T-cell (primary cell): ENCODE measurements at regions not wholly inside any gene's neighbourhood (a gene's known extent, or its start where the extent isn't known, plus 50 kb on each side); places are given as distances from the start of the nearest gene placed in this dataset.

Experiments used
- ATAC-seq, 4 experiments: fragments of 200-7000 bp in 3 of 4; fragments of 150-1000 bp in 1 of 4; cut with Tn5 transposase; replicated peaks in 1 of 4; 1 replicate in 3 of 4; 2 replicates in 1 of 4; pipeline ENCODE4 v1.10.0; 2021; ENCODE audit warnings: moderate library complexity in 3 of 4, mild to moderate bottlenecking in 2 of 4, moderate number of reproducible peaks in 1 of 4
- CTCF ChIA-PET, 2 donors: fragments of 300-600 bp; sonication (Branson Sonifier 250); formaldehyde crosslinking; loops; one replicate each; lab custom pipeline; 2022; ENCODE audit warnings: antibody characterized with exemption in 2 of 2; lab: Charles Lee
- POLR2A ChIA-PET, 2 donors: fragments of 300-600 bp; sonication (Branson Sonifier 250); formaldehyde crosslinking; loops; one replicate each; lab custom pipeline; 2022; ENCODE audit warnings: antibody characterized with exemption in 2 of 2; lab: Charles Lee
- DNase-seq, 35 experiments: peaks; one replicate each; pipeline versions ENCODE4 v3.0.0 to v3.0.0-alpha.2; 2013 to 2023
- H3K27ac ChIP-seq: one replicate; pipeline ENCODE4 v1.5.1; 2013; ENCODE audit warnings: low read length
- H3K27me3 ChIP-seq, 2 experiments: replicated peaks in 1 of 2; 1 replicate in 1 of 2; 2 replicates in 1 of 2; pipeline versions ENCODE4 v1.6.1 to v1.7.0; 2013; ENCODE audit warnings: low read length in 1 of 2, mixed read lengths in 1 of 2; ENCODE audit not compliant: control insufficient read depth in 2 of 2, insufficient read depth in 2 of 2; ENCODE audit errors: extremely low read depth in 1 of 2
- H3K36me3 ChIP-seq, 2 donors: 1 replicate in 1 of 2; 2 replicates in 1 of 2; pipeline versions ENCODE4 v1.6.1 to v1.7.0; 2013; ENCODE audit warnings: low read length in 1 of 2; ENCODE audit not compliant: control insufficient read depth in 2 of 2, insufficient read depth in 1 of 2; ENCODE audit errors: extremely low read depth in 1 of 2
- H3K4me1 ChIP-seq, 2 experiments: 1 replicate in 1 of 2; 2 replicates in 1 of 2; pipeline versions ENCODE4 v1.6.1 to v1.7.0; 2013; ENCODE audit warnings: low read length in 2 of 2, mixed read lengths in 1 of 2; ENCODE audit not compliant: insufficient read depth in 2 of 2, control insufficient read depth in 1 of 2; ENCODE audit errors: extremely low read depth in 1 of 2
- H3K4me3 ChIP-seq, 2 donors: 1 replicate in 1 of 2; 2 replicates in 1 of 2; pipeline versions ENCODE4 v1.5.1 to v1.7.0; 2013; ENCODE audit warnings: mild to moderate bottlenecking in 2 of 2, low read length in 1 of 2, moderate library complexity in 1 of 2; ENCODE audit not compliant: control insufficient read depth in 1 of 2; ENCODE audit errors: extremely low read depth in 1 of 2
- H3K9me3 ChIP-seq: 2 replicates; pipeline ENCODE4 v1.7.0; 2013
- H3K27ac Mint-ChIP-seq, 2 donors: one replicate each; pipeline ENCODE4 v1.8.0; 2020 to 2021; ENCODE audit warnings: mild to moderate bottlenecking in 2 of 2, mixed read lengths in 2 of 2
- H3K27me3 Mint-ChIP-seq, 2 donors: one replicate each; pipeline ENCODE4 v1.8.0; 2021 to 2022; ENCODE audit warnings: mixed read lengths in 2 of 2
- H3K36me3 Mint-ChIP-seq: one replicate; pipeline ENCODE4 v1.8.0; 2021; ENCODE audit warnings: mixed read lengths
- H3K4me1 Mint-ChIP-seq, 3 donors: one replicate each; pipeline ENCODE4 v1.8.0; 2020 to 2022; ENCODE audit warnings: mixed read lengths in 3 of 3, mild to moderate bottlenecking in 1 of 3
- H3K4me3 Mint-ChIP-seq, 3 donors: one replicate each; pipeline ENCODE4 v1.8.0; 2020 to 2022; ENCODE audit warnings: mild to moderate bottlenecking in 3 of 3, mixed read lengths in 3 of 3, moderate library complexity in 3 of 3
- H3K9me3 Mint-ChIP-seq, 3 donors: one replicate each; pipeline ENCODE4 v1.8.0; 2020 to 2022; ENCODE audit warnings: mixed read lengths in 3 of 3
- WGBS: methylation state at CpG from one replicate; pipeline ENCODE4 v1.1.5; 2013; ENCODE audit warnings: missing lambda C conversion rate; ENCODE audit not compliant: insufficient coverage; 5-methylcytosine and 5-hydroxymethylcytosine counted together

DNA sequence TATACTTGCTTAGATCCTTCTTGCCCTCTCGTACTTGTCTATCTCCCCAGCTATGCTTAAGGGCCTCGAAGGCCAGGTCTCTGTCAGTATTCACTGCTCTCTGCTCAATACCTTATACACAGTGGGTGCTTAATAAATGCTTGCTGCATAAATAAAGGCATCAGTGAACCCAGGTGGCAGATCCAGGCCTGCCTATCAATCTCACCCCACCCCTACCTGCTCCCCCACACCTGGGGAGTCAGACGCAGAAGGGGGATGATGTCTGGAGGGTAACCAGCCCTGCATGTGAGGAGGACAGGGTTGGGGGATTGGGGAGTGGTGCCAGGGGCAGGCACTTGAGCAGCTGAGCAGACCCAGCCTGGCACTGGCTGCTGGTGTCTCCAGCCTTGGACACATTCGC is 430.6 kb downstream of the MN1 start:
- Histone ChIP-seq H3K4me3 (no peak overlapping the region), H3K9me3 (no peaks in the 10 kb centered on the region), H3K27me3 (peaks cover 0 to 22% of the 10 kb centered on the region in 2 experiments), H3K4me1 (no peaks in the 10 kb centered on the region), H3K27ac (no peak overlapping the region), H3K36me3 (no peaks in the 10 kb centered on the region)
- Mint-ChIP-seq H3K9me3 (peaks cover 0 to 4% (median 0%) of the 10 kb centered on the region in 3 donors), H3K4me3 (no peak overlapping the region), H3K27ac (no peak overlapping the region), H3K4me1 (no peaks in the 10 kb centered on the region), H3K27me3 (peaks cover 23 to 26% of the 10 kb centered on the region in 2 donors), H3K36me3 (no peaks in the 10 kb centered on the region)
- WGBS, result 67% methylated on average over 1 of the region's 4 CpGs
- ATAC-seq (no peak), DNase-seq (no peak)
- CTCF ChIA-PET, result no interaction called here
- POLR2A ChIA-PET, result no interaction called here

DNA sequence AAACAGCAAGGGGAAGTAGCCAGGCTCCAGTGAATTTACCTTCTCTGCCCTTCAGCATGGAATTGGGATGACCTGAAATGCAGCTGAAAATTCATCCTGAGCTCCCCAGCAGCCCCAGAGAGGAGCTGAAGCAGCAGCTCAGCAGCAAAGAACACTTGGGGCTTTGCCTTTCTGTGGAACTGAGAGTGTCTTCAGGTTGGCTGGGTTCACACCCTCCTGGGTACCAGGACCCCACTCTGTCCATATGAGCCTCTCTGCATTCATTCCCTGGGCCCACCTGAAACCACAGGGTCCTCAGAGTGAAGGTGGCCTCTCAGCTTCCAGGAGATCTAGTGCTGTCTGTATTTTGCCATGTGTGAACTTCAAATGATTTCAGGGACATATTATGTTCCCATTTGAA is 429.2 kb downstream of the MN1 start:
- Histone ChIP-seq H3K27ac (no peak overlapping the region), H3K27me3 (peaks cover 0 to 22% of the 10 kb centered on the region in 2 experiments), H3K9me3 (no peaks in the 10 kb centered on the region), H3K36me3 (no peaks in the 10 kb centered on the region), H3K4me3 (no peak overlapping the region), H3K4me1 (no peaks in the 10 kb centered on the region)
- H3K36me3 Mint-ChIP-seq, result no peaks in the 10 kb centered on the region
- CTCF ChIA-PET, result no interaction called here
- DNase-seq, result no peak
- POLR2A ChIA-PET, result no interaction called here
- no peak overlapping the region for H3K27ac Mint-ChIP-seq
- H3K4me3 Mint-ChIP-seq, result no peak overlapping the region
- peaks cover 23 to 26% of the 10 kb centered on the region in 2 donors for H3K27me3 Mint-ChIP-seq
- no peaks in the 10 kb centered on the region for H3K4me1 Mint-ChIP-seq
- peaks cover 0 to 4% (median 0%) of the 10 kb centered on the region in 3 donors for H3K9me3 Mint-ChIP-seq
- ATAC-seq, result no peak

DNA sequence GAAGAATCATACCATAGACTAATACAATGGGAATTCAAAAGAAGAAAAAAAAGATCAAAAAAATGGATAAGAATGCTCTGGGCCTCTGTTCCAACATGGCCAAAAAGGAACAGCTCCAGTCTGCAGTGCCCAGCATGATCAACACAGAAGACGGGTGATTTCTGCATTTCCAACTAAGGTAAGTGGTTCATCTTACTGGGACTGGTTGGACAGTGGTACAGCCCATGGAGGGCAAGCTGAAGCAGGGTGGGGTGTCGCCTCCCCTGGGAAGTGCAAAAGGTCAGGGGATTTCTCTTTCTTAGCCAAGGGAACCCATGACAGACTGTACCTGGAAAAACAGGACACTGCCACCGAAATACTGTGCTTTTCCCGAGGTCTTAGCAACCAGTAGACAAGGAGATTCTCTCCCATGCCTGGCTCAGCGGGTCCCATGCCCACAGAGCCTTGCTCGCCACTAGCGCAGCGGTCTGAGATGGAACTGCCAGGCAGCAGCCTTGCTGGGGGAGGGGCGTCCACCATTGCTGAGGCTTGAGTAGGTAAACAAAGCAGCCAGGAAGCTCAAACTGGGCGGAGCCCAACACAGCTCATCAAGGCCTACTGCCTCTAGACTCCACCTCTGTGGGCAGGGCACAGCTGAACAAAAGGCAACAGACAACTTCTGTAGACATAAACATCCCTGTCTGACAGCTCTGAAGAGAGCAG is 428.4 kb downstream of the MN1 start:
- no peak for DNase-seq
- no peaks in the 10 kb centered on the region for H3K4me1 Mint-ChIP-seq

DNA sequence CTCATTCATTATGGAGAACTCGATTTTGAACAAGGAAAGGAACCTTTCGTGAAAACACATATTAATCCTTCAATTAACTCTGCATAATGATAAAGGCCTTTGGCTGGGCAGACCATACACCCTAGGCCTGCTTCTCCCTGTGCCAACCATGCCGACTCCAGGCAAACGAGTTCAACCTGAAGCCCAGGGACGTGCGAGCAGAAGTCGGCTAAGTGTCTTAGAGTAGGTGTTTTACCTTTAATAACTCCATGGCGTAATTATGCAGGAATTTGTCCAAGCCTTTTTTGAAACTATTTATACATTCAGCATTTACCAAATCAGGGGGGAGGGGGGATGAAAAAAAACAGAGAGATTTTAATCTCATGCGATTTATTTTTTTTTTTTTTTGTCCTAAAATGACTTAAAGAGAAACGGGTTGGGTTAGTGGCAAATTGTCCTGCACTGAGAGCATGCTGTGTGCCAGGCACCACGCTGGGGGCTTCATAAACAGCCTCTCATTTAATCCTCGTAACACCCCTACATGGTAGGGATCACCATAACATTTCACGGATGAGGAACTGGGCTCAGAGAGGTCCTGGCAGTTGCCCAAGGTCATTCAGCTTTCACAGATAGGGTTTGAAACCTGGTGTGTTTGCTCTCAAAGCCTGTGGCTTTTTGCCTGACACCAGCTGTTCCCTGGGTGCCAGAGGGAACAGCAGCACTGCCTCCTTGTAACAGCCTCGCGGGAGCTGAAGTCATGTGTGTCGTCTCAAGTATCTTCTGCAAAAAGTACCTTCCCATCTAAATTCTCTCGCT is 423.9 kb downstream of the MN1 start:
- Histone ChIP-seq H3K9me3 (no peaks in the 10 kb centered on the region), H3K36me3 (no peaks in the 10 kb centered on the region), H3K27me3 (peaks cover 0 to 14% of the 10 kb centered on the region in 2 experiments), H3K4me1 (no peaks in the 10 kb centered on the region), H3K27ac (no peak overlapping the region), H3K4me3 (no peak overlapping the region)
- POLR2A ChIA-PET, result no interaction called here
- Mint-ChIP-seq H3K9me3 (peaks cover 0 to 4% (median 0%) of the 10 kb centered on the region in 3 donors), H3K27me3 (peaks cover 3 to 10% of the 10 kb centered on the region in 2 donors), H3K36me3 (no peaks in the 10 kb centered on the region), H3K4me3 (no peak overlapping the region), H3K4me1 (no peaks in the 10 kb centered on the region), H3K27ac (no peak overlapping the region)
- ATAC-seq (no peak), DNase-seq (no peak)
- 89% methylated on average over 5 of the region's 17 CpGs for WGBS
- CTCF ChIA-PET, result no interaction called here

More for the DNA sequence above, 428.4 kb downstream of the MN1 start:
- CTCF ChIA-PET, result no interaction called here
- WGBS, result 82% methylated on average over 10 of the region's 10 CpGs
- Mint-ChIP-seq H3K4me3 (no peak overlapping the region), H3K9me3 (peaks cover 0 to 4% (median 0%) of the 10 kb centered on the region in 3 donors), H3K27ac (no peak overlapping the region), H3K36me3 (no peaks in the 10 kb centered on the region), H3K27me3 (peaks cover 20 to 23% of the 10 kb centered on the region in 2 donors)
- H3K4me1 ChIP-seq, result no peaks in the 10 kb centered on the region
- H3K9me3 ChIP-seq, result no peaks in the 10 kb centered on the region
- POLR2A ChIA-PET, result no interaction called here
- ATAC-seq, result no peak
- peaks cover 0 to 24% of the 10 kb centered on the region in 2 experiments for H3K27me3 ChIP-seq
- H3K27ac ChIP-seq, result no peak overlapping the region
- no peaks in the 10 kb centered on the region for H3K36me3 ChIP-seq
- H3K4me3 ChIP-seq, result no peak overlapping the region

DNA sequence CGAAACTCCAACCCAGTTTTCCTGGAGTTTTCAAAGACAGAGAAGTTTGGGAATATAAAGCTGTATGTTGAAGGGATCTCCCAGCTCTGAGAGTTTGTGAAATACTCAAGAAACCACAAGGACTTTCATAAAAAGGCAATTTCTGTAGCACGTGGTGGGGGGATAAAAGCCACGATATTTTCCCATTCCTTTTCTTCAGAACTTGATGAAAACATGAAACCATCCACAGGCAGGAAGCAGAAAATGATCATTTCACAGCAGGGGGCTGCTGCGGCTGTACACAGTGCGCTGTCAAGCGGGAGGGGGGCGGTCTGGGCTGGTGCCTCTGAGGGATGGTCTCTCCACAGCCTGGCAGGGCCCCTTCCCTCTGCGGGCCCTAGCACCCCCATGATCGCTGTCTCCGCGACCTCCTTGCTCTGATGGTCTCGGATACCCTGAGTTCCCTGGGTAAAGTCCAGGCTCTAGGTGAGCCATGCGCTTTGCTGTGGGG is 423.2 kb downstream of the MN1 start:
- DNase-seq, result no peak
- no peak overlapping the region for H3K4me3 Mint-ChIP-seq
- ATAC-seq, result no peak
- H3K27ac ChIP-seq, result no peak overlapping the region
- no peaks in the 10 kb centered on the region for H3K4me1 Mint-ChIP-seq
- no peak overlapping the region for H3K4me3 ChIP-seq
- peaks cover 0 to 4% (median 0%) of the 10 kb centered on the region in 3 donors for H3K9me3 Mint-ChIP-seq
- H3K27me3 Mint-ChIP-seq, result peaks cover 3 to 10% of the 10 kb centered on the region in 2 donors
- H3K36me3 ChIP-seq, result no peaks in the 10 kb centered on the region
- POLR2A ChIA-PET, result no interaction called here
- 66% methylated on average over 10 of the region's 13 CpGs for WGBS
- H3K27ac Mint-ChIP-seq, result no peak overlapping the region
- H3K36me3 Mint-ChIP-seq, result no peaks in the 10 kb centered on the region
- H3K4me1 ChIP-seq, result no peaks in the 10 kb centered on the region
- CTCF ChIA-PET, result no interaction called here
- H3K27me3 ChIP-seq, result peaks cover 0 to 14% of the 10 kb centered on the region in 2 experiments
- no peaks in the 10 kb centered on the region for H3K9me3 ChIP-seq

DNA sequence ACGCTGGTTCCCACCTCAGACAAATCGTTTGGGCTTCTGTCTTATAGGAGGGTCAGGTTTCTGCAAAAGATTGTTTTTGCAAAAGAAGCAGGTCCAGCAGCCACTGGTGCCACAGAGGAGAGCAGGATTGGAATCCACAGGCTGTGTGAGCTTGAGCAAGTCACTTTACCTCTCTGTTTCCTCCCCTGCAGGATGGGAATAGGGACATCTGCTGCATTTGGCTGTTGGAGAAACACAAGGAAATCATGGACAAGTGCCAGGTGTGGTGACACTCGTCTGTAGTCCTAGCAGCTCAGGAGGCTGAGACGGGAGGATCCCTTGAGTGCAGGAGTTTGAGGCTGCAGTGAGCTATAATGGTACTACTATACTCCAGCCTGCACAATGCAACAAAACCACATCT is 422.6 kb downstream of the MN1 start:
- DNase-seq, result no peak
- no peaks in the 10 kb centered on the region for H3K4me1 Mint-ChIP-seq
- no peaks in the 10 kb centered on the region for H3K4me1 ChIP-seq
- H3K36me3 Mint-ChIP-seq, result no peaks in the 10 kb centered on the region
- H3K27ac Mint-ChIP-seq, result no peak overlapping the region
- H3K36me3 ChIP-seq, result no peaks in the 10 kb centered on the region
- H3K4me3 Mint-ChIP-seq, result no peak overlapping the region
- ChIA-PET CTCF (no interaction called here), POLR2A (no interaction called here)
- ATAC-seq, result no peak
- no peak overlapping the region for H3K4me3 ChIP-seq
- 60% methylated on average over 2 of the region's 4 CpGs for WGBS
- peaks cover 3 to 10% of the 10 kb centered on the region in 2 donors for H3K27me3 Mint-ChIP-seq
- H3K27me3 ChIP-seq, result peaks cover 0 to 14% of the 10 kb centered on the region in 2 experiments
- peaks cover 0 to 4% (median 0%) of the 10 kb centered on the region in 3 donors for H3K9me3 Mint-ChIP-seq
- H3K9me3 ChIP-seq, result no peaks in the 10 kb centered on the region
- no peak overlapping the region for H3K27ac ChIP-seq
